ENCODE measurements at regions not wholly inside any gene's neighbourhood (a gene's known extent, or its start where the extent isn't known, plus 50 kb on each side); places are given as distances from the start of the nearest gene placed in this dataset.

DNA sequence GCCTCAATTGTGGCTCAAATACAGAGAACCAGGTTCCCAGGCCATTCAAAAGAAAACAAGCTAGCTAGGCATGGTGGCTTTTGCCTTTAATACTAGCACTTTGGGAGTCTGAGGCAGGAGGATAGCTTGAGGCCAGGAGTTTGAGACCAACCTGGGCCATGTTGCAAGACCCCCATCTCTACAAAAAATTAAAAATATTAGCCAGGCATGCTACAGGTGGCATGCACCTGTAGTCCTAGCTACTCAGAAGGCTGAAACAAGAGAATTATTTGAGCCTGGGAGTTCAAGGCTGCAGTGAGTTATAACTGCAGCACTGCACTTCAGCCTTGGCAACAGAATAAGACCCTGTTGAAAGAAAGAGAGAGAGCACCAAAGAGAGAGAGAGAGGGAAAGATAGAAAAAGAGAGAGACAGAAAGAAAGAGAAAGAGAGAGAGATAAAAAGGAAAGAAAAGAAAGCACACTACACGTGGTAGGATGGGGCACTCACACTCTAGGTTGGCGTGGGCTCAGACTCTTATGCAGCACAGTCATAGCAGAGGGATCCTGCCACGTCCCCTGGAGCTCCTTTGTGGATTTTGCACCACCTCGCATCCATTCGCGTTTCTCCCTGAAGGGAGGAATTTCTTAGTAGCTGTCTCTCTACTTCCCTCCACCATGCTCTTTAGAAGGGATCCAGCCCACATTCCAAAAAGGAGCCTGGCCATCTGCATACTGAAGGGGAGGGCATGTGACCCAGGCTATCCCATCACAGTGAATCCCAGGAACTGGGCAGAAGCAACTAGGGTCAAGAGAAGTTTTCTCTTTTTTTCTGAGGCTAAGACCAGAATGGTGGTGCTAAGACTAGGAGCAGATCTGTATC is 789.9 kb downstream of the UQCRFS1 start:
- H3K27ac ChIP-seq: no peak overlapping the region
- DNase-seq: no peak
- TF ChIP-seq CTCF (IDR thresholded peaks at IDR 0.05 in 8 of 11, conservative IDR thresholded peaks at IDR 0.05 in 3 of 11) (no peak), POLR2AphosphoS5 (IDR thresholded peaks at IDR 0.05) (no peak), POLR2A (IDR thresholded peaks at IDR 0.05) (no peak)
- no peaks in the 10 kb centered on the region for H3K9me3 ChIP-seq
- intact Hi-C loops (cut with DNase I; ENCODE audit: low total_unique reads): no loop called here
- WGBS, 5 donors: 54 to 89% (median 71%) methylated on average over 6 of the region's 6 CpGs
- no peaks in the 10 kb centered on the region for H3K4me1 ChIP-seq
- no peaks in the 10 kb centered on the region for H3K36me3 ChIP-seq
- H3K27me3 ChIP-seq (replicated peaks in 1 of 7): peaks cover 0 to 16% (median 0%) of the 10 kb centered on the region in 7 donors
- H3K4me3 ChIP-seq: no peak overlapping the region

GRCh38 chr19:28422046-28422445 is 790.9 kb downstream of the UQCRFS1 start:
- Histone ChIP-seq H3K4me1 (no peaks in the 10 kb centered on the region), H3K4me3 (no peak overlapping the region), H3K9me3 (no peaks in the 10 kb centered on the region), H3K27ac (no peak overlapping the region), H3K36me3 (no peaks in the 10 kb centered on the region), H3K27me3 (replicated peaks in 1 of 7) (peaks cover 0 to 16% (median 0%) of the 10 kb centered on the region in 7 donors)
- intact Hi-C loops (cut with DNase I; ENCODE audit: low total_unique reads): no loop called here
- TF ChIP-seq CTCF (IDR thresholded peaks at IDR 0.05 in 8 of 11, conservative IDR thresholded peaks at IDR 0.05 in 3 of 11): no peak
- no peak for TF ChIP-seq POLR2A (IDR thresholded peaks at IDR 0.05)
- no peak for TF ChIP-seq POLR2AphosphoS5 (IDR thresholded peaks at IDR 0.05)
- DNase-seq: no peak
- 77 to 85% (median 83%) methylated on average over 7 of the region's 7 CpGs for WGBS, 5 donors

GRCh38 chr19:28420811-28421550 is 792.0 kb downstream of the UQCRFS1 start:
- no peak overlapping the region for H3K4me3 ChIP-seq
- no peak for DNase-seq
- TF ChIP-seq POLR2A (IDR thresholded peaks at IDR 0.05) (no peak), CTCF (IDR thresholded peaks at IDR 0.05 in 8 of 11, conservative IDR thresholded peaks at IDR 0.05 in 3 of 11) (no peak), POLR2AphosphoS5 (IDR thresholded peaks at IDR 0.05) (no peak)
- WGBS, 5 donors: 42 to 59% (median 52%) methylated on average over 13 of the region's 13 CpGs
- H3K27ac ChIP-seq: no peak overlapping the region
- H3K4me1 ChIP-seq: no peaks in the 10 kb centered on the region
- intact Hi-C loops (cut with DNase I; ENCODE audit: low total_unique reads): no loop called here
- peaks cover 0 to 10% (median 0%) of the 10 kb centered on the region in 7 donors for H3K27me3 ChIP-seq (replicated peaks in 1 of 7)
- no peaks in the 10 kb centered on the region for H3K36me3 ChIP-seq
- H3K9me3 ChIP-seq: no peaks in the 10 kb centered on the region

DNA sequence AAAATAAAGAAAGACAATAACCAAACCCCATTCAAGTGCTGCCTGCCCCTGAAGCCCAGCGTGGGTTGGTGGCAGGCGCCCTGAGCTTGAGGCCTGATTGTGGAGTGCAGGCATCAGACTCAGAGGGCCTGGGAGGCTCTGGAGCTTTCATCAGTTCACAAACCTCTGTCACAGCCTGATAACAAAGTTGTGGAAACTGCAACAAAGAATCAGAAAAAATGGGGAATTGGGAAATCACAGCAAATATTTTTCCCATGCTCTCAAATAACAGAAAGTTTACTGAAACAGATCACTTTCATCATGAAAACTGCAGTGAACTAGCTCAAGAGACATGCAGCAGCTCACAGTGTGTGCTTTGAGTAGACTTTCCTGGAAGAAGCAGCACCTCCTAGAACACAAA is 793.6 kb downstream of the UQCRFS1 start:
- no peaks in the 10 kb centered on the region for H3K9me3 ChIP-seq
- no peaks in the 10 kb centered on the region for H3K36me3 ChIP-seq
- no peak for TF ChIP-seq CTCF (IDR thresholded peaks at IDR 0.05 in 8 of 11, conservative IDR thresholded peaks at IDR 0.05 in 3 of 11)
- H3K27me3 ChIP-seq (replicated peaks in 1 of 7): peaks cover 0 to 7% (median 0%) of the 10 kb centered on the region in 7 donors
- intact Hi-C loops (cut with DNase I; ENCODE audit: low total_unique reads): no loop called here
- no peaks in the 10 kb centered on the region for H3K4me1 ChIP-seq
- no peak overlapping the region for H3K27ac ChIP-seq
- no peak overlapping the region for H3K4me3 ChIP-seq
- no peak for DNase-seq
- 86 to 100% (median 95%) methylated on average over 2 of the region's 2 CpGs for WGBS, 5 donors

Measured in spleen (tissue), 11 donors.